HG03060 (cell line): ENCODE measurements at regions not wholly inside any gene's neighbourhood (a gene's known extent, or its start where the extent isn't known, plus 50 kb on each side); places are given as distances from the start of the nearest gene placed in this dataset.

Source experiments
- ATAC-seq: cut with Tn5 transposase; IDR thresholded peaks from one replicate; pipeline ENCODE4 v1.9.1; 2021; ENCODE audit warnings: low read depth, moderate number of reproducible peaks; ENCODE audit not compliant: unreplicated experiment

DNA sequence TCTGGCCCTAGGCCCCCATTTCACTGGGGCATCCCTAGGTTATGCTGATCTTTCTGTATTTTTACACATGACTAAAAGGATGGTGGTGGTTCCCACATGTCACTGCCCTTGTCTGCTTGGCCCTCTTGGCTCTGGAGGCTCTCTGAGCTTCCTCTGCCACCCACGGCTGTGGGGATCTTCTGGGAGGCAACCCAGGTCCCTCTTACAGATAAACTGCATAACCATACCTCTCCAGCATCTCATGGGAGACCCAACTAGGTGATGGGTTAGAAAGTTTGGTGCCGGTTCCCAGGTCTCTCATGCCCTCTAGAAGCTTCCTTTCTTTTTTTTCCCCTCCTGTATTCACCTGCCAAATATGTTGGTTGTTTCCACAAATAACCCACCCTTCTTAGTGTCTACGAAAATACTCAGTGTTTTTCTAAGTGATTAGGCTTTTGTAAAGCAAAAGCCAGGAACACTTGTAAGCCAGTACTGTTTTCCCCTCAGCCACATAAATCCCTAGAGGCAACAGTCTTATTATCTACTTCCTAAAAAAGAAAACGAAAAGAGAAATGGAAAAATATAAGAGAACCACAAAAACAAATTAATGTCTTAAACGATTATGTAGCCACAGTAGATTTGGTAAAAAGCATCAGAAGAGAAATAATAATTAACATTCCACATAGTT, 71.7 kb upstream of the SMLR1 start:
- no peak for ATAC-seq

DNA sequence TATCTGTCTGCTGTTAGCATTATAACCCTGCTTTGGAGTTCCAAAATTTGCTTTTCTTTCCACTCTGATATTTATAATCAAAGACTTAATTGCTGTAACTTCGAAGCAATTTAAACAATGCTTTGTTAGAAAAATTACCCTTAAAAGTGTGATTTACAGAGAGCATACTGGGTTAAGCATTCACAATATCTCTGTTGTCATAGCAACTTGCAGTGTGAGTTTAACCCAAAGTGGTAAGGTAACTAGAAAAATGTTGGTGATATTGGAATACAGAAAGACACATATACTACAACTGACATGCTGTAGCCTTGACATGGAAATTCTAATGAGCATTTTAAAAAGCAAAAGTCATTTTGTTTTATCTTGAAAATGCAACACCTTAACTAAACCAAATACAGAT, 70.4 kb upstream of the SMLR1 start:
- ATAC-seq, result no peak

DNA sequence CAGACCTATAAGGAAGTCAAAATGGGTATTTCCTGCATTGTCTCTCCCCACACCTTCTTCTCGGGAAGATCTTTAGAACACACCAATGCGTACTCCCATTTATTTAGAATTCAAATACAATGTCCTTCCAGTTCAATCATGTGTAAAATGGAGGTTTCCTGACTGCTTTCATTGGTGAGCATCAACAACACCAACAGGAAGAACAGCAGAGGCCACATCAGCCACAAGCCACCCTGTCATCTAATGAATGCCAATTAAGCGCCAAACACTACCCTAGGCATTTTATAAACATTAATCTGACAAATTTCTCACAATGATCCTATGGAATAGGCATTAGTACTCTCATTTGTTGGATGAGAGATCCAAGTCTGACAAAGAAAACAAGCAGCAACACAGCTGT, 68.4 kb upstream of the SMLR1 start:
- no peak for ATAC-seq

DNA sequence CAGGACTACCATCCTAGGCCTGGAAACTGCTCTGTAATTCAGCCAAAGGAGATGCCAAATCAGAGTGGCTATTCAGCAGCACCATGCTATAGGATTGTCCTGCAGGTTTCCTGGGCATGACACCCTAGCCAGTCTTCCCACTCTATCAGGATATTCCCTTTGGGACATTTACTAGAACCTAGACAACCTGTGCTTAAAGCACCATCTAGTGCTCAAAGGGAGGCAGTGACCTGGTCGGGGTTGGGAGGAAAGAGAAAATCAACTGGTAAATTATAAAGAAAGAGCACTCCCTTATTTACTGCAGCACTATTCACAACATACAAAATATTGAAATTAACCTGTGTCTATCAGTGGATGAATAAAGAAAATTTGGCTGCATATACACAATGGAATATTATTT, 67.2 kb upstream of the SMLR1 start:
- ATAC-seq, result no peak

DNA sequence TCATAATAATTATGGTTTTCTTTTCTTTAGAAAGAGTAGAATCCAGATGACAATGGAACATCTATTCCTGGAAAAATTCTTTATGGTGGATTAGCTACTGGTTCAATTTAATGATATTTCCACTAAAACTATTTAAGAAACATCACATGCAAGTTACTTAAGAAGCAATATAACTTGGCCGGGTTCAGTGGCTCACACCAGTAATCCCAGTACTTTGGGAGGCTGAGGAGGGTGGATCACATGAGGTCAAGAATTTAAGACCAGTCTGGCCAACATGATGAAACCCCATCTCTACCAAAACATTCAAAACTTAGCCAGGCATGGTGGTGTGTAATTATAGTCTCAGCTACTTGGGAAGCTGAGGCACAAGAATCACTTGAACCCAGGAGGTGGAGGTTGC, 65.9 kb upstream of the SMLR1 start:
- no peak for ATAC-seq

DNA sequence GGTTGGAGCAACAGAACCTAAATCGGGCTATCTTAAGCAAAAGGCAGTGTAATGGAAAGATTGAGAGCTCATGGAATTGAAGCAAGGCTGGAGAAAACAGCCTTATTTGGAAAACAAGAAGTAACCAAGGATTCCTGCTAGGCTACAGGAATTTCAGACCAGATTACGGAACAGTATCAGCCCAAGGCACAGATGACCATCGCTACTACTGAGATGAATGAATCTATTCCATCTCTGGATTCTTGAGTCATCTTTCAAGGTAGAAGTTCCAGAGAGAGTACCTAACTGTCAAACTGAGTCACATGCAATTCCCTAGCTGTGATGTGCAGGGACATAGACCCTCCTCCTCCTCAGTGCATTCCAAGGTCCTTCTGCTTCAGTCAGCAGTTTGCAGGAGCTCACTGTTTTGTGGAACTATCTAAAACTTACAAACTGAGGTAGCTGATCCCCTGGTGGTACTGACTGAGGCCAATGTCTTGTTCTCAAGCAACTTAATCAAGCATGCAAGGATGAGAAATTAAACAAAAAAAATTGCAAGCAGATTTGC, 62.0 kb upstream of the SMLR1 start:
- ATAC-seq, result no peak

DNA sequence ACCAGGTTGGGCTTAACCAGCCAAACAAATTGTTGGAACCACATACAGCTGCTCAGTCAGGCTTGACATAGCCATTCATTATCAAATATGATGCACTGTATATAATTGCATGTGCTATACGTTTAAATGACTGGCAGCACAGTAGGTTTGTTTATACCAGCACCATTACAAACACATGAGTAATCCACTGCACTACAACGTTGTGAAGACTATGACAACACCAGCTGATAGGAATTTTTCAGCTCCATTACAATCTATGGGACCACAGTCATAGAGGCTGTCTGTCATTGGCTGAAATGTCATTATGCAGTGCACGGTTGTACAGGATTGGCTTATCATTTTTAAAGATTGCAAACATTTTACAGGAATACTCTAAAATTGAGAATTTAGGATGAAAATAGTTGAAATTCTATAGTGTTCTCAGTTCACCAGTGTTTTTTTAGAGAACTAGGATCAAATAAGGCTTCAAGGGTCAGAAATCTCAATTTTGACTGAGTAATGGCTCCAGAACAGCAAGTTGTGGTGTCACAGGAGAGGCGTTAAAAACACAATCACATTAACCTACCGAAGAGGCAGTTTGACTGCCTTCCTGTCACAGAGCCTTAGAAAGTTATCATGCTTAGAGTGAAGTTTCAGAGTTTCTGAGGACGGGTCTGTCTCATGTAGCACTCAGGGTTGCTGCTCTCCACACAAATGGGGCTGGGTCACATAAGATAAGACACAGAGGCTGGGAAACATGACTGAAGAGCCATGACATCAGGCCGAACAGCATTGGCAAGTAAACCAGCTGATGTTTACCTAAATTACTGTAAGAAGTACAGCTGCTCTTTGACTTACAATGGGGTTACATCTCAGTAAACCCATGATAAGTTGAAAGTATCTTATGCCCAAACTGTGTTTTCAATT, 60.7 kb upstream of the SMLR1 start:
- no peak for ATAC-seq

DNA sequence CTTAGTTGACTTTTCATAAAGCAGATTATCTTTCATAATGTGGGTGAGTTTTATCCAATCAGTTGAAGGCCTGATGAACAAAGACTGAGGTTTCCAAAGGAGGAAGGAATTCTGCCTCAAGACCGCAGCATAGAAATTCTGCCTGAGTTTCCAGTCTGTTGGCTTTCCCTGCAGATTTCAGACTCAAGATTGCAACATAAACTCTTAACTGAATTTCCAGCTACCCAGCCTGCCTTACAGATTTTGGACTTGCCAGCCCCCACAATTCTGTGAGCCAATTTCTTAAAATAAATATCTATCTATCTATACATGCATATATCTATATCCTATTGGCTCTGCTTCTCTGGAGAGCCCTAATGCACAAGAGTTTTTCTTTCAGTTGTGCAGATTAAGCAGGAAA, 57.3 kb upstream of the SMLR1 start:
- ATAC-seq, result no peak

DNA sequence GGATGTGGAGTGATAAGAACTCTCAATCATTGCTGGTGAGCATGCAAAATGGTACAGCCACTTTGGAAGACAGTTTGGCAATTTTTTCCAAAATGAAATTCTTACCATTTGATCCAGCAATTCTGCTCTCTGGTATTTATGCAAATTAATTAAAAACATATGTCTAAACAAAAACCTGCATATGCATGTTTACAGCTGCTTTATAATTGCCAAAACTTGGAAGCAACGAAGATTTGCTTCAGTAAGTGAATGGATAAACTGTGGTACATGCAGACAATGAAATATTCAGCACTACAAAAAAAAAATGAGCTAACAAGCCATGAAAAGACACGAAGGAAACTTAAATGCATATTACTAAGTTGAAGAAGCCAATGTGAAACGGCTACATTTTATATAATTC, 55.5 kb upstream of the SMLR1 start:
- ATAC-seq, result no peak

DNA sequence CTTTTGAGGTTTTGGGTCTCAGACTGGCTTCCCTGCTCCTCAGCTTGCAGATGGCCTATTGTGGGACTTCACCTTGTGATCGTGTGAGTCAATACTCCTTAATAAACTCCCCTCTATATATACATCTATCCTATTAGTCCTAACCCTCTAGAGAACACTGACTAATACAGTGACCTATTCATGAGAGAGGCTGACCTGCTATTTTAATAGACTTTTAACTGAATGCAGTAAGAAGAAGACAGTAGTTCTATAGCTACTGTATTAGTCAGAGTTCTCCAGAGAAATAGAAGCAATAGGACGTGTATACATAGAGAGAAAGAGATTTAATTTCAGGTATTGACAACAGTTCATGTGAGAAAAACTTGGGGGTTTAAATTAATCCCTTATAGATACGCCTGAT, 53.3 kb upstream of the SMLR1 start:
- ATAC-seq, result no peak

DNA sequence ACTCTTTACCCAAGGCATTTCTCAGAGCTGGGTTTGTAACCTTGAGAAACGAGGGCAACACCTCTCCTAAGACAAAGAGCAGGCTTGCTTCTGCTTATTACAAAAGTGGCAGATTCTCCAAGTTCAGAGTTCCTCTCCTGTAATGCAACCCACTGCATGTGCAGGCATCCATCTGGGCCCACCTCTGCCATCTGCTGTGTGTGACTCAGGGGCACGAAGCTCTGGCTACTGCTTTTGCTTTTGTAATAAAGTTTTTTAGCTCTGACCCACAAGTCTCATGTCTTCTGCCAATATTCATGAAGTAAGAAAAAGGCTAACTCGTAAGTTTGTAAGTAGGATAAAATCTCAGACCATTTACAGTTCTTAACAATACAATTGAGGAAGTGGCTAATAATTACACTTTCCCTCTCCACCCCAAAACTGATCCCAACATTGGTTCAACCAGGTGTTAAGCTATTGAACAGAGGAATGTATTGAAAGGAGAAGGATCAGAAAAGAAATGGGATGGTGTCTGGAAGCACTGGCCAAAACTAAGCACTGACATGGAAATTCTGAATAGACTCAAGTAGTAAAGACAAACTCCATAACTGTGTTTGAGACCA, 51.7 kb upstream of the SMLR1 start:
- no peak for ATAC-seq

DNA sequence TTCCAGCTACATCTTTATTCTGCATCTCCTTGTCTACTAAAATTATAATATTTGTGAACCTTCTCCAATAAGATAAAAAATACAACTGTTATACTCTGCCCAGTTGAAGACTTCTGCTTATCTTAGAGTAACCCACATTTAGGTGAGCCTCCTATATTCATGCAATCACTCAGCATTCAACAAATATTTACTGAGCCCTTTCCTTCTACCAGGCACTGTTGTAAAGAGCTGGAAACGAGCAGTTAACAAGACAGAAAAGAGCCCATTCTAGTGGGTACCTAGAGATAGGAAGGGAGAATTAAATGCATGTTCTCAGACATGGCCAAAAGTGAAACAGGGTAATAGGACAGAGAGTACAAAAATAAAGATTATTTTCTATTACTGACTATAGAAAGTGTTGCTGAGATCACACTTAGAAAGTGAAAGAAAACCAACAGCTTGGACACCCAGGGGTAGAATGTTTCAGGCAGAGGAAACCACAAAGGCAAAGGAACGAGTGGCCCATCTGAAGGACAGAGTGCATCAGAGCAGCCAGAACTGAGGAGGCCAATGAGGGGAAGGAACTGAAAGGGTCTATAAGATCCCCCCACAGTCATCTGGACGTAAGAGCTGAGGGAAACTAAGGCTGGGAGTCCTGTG, 50.8 kb upstream of the SMLR1 start:
- peak; percentile 89 for ATAC-seq
